Hematopoietic multipotent progenitor cell treated with erythropoietin and hydrocortisone succinate and interleukin-3 and kit ligand, for 4 days (in vitro differentiated cells): ENCODE measurements at regions not wholly inside any gene's neighbourhood (a gene's known extent, or its start where the extent isn't known, plus 50 kb on each side); places are given as distances from the start of the nearest gene placed in this dataset.
A peak's percentile ranks its signal among the peaks of the same experiment; 100 is the strongest.

Experiments used
- DNase-seq: peaks from one replicate; pipeline ENCODE4 v3.0.0-alpha.2; 2015

DNA sequence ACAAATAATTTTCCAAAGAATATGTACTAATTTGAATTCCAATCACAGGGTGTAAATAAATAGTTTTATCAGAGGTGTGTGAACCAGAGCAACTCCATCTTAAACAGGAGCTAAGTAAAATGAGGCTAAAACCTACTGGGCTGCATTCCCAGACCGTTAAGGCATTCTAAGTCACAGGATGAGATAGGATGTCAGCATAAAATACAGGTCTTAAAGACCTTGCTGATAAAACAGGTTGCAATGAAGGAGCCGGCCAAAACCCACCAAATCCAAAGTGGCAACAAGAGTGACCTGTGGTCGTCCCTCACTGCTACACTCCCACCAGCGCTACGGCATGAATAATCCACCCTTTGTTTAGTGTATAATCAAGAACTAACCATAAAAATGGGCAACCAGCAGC is 291.7 kb upstream of the SEMA3D start:
- no peak for DNase-seq

DNA sequence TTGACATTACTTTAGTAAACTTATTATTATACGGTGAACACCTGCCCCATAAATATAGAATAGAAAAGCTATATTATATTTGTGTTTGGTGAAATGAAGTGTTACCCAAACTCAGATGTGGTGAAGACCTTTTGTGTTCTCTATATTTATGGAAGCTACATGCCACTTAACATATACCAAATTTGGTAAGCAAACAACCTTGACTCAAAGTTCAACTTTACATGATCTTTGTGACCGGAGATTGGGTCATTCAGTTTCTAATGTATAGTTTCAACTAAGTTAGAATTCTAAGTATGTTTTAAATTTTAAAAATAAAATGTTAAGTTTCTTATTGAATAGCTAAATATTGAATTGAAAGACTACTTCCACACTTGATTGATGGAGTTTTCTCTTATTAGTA is 288.6 kb upstream of the SEMA3D start:
- no peak for DNase-seq

DNA sequence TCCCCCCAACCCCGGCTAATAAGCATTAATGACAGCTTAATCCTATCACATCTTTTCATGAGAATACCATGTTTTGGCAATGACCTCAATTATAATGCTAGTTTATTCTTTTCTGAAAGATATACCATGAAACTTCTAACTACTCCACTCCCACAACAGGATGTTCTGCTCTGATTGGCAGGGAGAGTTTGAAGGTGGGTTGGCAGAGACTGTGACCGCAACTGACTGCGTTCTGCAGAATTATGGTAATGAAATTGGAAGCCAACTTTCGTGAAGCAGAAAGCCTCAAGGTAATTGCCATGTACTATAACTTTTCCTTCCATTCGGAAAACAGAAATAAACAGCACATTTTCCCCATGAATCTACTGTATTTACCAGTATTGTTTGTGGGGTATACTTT is 288.2 kb upstream of the SEMA3D start:
- DNase-seq, result no peak

DNA sequence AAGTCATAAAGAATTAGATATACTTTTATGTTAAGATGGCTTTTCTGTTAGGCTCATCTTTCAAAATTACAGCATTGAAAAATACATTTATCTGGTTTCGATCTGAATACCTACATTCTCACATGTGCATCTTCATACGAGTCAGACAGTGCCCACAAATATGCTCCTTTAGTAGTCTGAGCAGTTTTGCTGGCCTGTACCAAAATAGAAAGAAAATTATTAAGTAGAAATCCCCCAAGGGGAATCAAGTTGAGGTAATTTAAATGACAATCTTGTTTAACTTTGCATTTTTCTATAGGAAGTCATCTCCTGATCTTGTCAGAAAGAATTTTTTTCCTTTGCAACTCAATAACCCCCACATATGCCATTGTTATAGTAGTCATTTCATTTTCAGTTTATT is 287.4 kb upstream of the SEMA3D start:
- DNase-seq, result no peak

DNA sequence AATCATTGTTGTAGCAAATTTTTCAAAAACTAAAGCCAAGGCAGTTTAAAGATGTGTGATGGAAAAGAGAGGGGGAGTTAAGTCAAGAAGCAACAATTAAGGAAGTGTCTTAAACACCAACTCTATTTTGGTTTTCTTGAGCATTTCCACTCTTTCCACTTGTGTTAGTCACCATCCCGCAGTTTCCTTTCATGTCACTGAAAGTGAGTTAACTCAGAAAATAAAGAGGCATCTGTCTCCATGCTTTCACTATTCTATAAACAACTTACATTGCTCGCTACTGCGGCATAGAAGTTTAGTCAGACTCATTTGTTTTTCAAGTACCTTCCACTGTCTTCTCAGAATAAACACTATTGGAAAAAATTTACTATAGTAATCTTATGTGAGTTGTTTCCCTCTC is 284.9 kb upstream of the SEMA3D start:
- peak; percentile 67 for DNase-seq

DNA sequence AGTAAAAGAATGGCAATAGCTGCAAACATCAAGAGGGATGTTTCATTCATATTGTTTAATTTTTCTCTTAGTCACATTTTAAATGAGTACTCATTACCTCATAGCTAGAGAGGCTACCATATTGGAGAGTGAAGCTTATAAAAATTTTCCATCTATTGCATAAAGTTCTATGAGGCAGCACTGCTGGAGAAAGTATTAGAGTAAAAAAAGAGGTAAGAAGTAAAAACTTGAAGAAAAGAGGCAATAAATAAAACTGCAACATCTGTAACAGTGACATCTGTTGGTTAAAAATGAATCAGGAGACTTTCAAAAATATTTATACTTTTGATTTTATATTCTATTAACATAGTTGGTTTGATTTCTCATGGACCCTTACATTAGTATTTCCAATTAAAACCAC is 284.5 kb upstream of the SEMA3D start:
- DNase-seq, result no peak

DNA sequence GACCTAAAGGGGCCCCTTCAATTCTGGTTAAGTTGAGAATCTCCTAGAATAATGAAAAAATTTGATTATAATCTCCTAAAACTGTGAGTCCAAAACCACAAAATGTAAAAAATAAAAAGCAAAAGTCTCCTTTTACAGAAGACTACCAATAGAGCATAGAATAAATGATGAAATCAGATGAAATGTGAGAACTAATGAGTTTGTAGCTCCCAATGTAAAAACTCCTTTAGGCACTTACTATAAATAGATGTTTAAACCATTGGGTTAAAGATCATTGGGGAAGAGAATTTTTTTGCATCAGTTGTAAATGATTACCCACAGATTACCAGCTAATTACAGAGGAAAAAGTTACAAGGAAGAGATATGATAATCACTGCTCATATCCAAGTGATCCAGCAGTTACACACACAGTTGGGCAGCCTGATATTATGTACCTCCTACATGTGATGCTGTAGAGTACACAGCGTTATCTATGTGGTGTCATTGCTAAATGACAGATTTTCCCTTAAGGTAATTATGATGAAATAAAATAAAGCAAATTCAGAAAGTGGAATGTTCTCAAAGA is 282.7 kb upstream of the SEMA3D start:
- DNase-seq, result no peak

DNA sequence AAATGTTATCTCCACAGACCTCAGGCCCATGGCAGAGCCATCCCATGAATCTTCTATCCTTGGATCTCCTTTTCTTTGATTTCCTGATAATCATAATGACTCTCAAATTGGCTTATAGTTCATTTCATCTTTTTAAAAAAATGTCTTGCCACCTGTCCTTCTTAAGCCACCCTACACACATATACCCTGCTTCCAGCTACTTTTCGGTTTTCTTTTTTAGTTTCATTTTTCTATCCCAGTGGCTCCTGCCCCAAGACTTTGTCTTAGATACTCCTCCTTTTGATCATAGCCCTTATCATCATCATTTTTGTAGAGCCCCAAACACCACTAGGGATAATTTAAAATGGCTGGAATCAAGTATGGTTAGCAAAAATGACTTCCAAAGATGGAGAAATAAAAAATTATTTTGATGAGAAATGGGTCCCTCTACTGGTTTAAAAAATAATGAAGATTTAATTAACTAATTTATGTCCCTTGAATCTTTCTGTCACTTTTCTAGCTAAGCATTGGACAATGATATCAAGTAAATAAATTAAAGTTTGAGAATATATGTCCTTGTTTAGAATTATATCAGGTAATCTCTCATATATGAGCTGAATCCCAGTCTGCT is 277.3 kb upstream of the SEMA3D start:
- DNase-seq, result peak; percentile 50

DNA sequence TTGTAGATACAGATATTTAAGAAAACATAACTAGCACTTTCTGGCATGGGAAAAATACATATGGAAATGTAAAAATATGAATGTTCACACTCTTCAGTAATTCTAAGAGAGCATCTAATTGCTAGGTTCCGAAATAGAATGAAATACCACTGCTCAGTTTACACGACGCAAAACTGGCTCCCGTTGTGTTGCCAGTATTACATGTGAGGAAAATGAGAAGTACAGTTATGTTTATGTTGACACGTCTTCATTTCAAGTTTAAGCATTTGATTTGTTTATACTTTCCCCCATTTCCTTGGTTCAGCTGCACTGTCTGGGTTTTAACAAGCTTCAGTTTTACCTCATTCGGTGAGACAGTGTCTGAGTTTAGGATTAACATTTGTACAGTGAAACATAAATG is 275.8 kb upstream of the SEMA3D start:
- no peak for DNase-seq

DNA sequence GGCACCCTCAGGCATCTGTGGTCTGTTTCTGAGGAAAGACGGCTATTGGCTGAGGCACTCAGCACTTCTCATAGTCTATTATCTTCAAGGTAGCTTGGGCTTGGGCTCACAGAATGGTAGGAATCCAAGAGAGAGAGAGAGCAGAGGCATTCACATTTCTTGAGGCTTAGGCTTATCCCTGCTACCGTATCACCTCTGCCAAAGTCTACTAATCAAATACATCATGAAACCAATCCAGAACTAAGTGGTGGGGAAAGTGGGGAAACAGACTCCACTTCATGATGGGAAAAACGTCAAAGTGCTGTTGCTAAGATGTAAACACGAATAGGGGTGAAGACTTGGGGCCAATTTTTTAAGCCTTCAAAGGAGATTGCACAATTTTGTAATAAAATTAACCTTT is 271.1 kb upstream of the SEMA3D start:
- no peak for DNase-seq

DNA sequence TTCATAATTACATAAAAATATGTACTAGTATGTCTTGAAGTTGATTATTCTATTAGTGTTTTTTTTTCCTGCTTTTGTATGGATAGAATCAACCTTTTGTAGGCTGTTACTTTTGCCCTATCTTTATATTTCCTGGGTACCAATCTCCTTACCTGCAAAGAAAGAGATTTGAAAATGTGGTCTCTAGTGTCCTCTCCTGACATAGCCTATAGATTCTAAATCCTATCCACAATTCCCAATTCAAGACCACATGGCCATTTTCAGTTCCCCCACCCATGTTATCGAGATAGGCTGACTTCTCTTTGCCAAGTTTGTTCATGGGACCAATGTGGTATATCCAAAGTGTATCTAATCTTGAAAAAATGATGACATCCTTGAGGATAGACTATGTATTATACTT is 269.4 kb upstream of the SEMA3D start:
- DNase-seq, result no peak

DNA sequence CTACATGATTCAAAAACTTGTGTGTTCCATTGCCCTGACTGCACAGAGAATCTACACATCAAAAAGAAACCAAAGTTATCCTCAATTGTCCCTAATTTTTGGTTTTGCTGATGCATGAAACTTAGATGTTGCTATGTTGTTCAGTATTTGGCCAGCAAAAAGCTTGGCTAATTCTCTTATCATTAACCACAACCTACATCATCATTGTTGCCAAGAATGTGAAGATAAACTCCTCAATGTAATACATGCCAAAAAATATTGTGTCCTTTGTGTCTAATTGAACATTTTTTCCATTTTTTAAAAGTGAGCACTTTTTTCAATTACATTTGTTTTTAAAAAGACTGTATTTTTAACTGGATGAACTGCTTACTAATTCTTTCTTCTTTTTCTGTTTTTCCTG is 268.0 kb upstream of the SEMA3D start:
- peak; percentile 8 for DNase-seq

DNA sequence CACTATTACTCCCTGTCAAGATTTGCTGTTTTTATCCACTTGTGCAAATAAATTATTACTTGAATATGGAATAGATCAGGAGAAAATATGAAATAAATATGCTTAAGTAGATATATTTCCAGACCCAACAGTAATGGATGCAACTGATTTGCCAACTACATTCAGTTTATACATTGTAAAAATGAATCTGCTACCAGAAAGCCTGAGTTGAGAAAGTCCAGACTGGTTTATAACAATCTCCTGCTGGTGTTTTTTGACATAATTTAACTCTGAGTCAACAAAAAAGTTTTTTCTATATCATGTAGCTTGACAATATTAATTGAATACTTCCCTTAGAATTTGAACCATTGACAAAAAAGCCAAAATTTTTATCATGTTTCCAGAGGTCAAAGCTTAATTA is 265.8 kb upstream of the SEMA3D start:
- no peak for DNase-seq

DNA sequence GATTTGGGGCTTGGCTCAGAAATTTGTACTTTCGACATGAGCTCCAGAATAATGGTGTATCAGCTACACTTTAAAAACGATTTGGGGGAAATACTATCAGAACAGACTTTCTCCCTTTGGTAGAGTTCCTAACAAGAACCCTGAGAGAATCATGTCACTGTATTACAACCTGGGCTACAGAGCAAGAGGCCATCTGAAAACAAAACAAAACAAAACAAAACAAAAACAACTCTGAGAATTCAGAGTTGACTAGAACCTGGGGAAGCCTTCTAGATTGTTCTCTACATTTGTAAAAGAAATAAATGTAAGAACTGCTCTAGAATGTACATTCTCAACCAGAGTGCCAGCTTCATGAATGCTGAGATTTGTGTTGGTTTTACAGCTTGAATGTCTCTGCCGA is 262.6 kb upstream of the SEMA3D start:
- no peak for DNase-seq

DNA sequence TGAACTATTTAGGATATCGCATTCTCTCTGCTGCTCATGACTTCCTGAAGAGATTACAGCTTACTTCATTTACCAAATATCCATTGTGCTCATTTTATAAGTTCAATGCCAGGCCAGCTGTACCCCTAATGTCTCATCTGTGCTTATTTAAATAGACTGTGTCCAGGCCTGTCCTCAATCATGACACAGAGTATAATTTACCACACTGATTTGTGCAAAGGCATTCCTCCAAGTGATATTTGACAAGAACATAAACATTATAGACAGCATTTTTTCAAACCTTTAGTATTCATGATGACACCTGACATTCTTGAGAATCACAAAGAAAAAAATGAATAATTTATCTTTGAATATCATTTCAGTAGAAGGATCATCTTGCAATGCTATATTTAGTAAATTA is 260.1 kb upstream of the SEMA3D start:
- DNase-seq, result no peak

DNA sequence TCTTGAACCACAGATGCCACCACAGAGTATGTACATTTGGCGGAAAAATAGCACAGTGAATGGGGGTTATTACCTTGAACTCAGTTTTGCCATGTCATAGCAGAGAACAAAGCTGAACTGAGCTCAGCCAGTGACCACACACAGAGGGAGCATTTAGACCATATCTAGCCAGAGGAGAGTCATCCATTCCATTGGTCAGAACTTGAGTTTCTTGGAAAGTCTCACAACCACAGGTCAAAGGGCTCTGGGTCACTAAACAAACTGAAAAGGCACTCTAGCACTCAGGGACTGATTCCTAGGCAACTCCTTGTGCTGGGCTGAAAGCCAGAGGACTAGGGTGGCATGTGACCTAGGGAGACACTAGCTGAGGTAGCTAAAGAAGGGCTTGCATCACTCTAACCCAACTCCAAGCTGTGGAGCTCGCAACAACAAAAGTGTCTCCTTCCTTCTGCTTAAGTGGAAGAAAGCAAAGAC is 239.7 kb upstream of the SEMA3D start:
- DNase-seq, result no peak

DNA sequence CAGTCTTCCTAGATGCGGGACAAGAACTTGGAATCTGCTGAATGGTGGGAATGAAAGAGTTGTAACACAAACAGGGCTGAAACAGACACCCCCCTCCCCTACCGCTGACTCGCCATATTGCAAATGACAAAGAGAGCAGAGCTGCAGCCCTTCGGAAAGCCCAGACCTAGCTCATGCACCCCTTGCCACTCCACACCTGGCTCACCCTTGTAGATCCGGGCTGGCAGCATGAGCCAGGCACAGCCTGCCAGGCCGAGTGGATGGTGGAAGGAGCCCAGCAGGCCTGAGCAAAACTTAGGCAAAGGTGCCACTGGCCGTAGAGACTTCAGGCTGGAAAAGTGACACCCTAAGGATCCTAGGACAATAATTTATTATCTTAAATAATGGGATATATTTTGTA is 237.4 kb upstream of the SEMA3D start:
- DNase-seq, result no peak

DNA sequence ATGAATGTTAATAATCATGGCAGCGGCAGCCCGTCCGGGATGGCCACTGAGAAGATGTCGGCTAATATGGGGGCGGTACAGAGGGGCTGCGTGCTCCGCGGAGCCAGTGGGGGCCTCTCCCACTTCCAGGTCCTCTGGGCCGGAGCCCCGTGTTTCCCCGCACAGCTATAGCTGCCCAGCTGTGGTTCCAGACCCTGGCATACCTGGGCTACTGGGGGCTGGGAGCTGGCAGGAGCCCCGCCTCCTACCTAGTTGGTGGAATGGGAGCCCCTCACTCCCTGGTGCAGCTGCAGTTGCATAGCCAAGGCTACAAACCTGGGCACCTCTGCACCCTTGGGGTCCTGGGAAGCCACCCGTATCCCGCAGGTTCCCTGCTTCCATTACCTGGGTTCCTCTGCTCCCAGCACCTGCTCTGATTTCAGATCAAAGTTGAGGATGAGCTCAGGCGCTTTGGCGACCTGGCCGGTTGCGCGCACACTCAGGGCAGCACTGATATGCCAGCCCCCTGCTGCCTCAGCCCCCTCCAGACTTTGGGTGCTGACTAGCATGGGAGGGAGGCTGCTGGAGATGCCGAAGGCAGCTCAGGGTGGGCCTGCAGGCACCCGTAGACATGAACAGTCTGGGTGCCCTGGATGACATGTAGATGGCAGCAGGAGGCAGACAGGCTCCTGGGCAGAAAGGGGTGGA is 236.5 kb upstream of the SEMA3D start:
- DNase-seq, result no peak

DNA sequence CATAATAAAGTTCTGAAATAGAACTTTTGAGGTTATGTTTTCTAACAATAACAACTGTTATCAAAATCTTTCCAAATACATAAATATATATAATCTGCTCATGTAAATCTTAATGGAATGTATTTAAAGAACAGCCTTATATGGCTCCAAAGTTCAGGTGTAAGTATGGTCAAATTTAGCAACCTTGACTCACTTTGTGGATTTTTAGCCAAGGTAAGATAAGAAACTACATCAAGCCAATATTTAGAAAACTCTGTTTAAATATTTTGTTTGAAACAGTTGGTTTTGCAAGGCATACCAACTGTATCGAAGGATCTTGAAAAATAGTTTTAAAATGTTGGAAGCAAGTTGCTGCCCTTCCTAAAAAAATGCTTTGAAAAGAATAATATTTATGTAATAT is 228.9 kb upstream of the SEMA3D start:
- no peak for DNase-seq

DNA sequence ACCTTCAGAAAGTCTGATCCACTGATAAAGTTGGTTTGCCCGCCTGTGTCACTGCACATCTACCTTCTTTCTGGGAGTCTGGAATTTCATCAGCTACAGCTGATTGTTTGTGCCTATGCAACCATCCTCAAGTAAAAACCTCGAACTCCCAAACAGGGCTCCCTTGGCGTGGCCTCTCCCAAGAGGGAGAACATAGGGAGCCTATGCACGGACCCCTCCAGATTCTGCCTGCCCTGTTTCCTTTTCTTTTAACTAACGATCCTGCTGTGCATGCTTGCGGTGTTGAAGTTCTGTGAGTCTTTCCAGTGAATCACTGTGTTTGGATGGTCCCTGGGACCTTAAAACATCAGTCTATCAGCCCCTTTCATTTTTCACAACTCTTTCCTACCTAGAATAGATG is 226.9 kb upstream of the SEMA3D start:
- no peak for DNase-seq

DNA sequence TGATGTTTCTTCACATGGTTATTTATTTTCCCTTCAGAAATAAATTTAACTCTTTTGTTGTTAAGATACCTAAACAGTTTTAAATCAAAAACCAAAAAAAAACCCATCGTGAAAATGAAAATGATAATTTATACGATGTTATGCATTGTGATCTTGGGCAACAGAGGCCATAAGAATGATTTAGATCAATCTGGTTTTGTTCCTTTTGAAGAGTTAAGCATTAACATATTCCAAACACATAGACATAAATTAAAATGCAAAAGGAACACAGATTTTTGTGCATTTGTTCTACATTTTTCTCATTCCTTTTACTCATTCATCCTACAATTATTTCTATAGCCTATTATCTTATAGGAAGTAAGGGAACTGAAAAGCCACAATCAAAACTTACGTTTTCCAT is 226.1 kb upstream of the SEMA3D start:
- no peak for DNase-seq

DNA sequence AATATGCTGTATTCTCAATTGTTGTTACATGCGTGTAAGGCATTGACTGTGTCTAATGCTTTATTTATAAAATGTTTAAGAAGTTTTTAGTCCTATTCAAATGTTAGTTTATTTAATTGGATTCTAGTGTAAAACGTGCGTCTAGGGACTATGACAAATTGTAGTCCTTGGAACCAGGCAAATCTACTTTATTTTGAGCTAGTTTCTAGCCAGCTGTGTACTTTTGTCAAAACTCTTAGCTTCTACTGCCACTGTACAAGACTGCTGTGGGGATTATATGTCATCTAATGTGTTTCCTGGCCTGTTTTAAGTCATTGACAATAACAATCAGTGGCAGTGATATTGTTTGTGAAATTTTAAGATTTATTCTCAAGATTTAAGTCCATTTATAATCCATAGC is 220.5 kb upstream of the SEMA3D start:
- DNase-seq, result no peak

DNA sequence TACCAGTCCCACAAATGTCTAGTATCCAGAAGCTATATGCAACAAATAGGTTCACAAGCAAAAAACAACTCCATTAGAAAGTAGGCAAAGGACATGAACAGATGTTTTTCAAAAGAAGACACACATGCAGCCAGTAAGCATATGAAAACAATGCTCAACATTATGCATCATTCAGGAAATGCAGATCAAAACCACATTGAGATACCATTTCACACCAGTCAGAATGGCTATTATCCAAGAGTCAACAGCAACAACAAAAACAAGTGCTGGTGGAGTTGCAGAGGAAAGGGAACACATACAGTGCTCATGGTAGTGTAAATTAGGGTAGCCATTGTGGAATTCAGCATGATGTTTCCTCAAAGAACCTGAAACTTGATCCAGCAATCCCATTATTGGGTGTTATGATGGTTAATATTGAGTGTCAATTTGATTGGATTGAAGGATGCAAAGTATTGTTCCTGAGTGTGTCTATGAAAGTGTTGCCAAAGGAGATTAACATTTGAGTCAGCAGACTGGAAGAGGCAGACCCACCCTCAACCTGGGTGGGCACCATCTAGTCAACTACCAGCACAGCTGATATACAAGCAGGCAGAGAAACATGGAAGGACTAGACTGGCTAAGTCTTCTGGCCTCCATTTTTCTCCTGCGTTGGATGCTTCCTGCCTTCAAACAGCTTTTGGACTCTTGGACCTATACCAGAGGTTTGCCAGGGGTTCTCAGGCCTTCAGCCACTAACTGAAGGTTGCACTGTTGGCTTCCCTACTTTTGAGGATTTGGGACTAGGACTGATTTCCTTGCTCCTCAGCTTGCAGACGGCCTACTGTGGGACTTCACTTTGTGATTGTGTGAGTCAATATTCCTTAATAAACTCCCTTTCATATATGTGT is 218.4 kb upstream of the SEMA3D start:
- no peak for DNase-seq

DNA sequence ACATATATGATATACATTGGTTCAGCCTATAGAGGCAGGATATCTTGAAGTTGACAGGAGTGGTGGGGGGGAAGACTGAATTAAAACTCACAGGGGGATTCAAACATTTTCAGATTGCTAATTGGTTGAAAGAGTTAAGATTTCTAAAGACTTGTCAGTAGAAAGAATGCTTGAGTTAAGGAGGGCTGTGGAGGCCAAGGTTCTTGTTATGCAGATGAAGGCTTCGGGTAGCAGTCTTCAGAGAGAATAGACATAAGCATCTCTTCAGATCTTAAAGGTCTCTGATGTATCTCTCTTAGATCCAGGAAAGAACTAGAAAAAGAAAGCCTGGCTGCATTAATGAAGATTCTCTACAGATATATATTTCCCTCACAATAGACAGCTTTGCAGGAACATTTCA is 209.8 kb upstream of the SEMA3D start:
- no peak for DNase-seq
